Brain pericyte (primary cell): ENCODE measurements at regions not wholly inside any gene's neighbourhood (a gene's known extent, or its start where the extent isn't known, plus 50 kb on each side); places are given as distances from the start of the nearest gene placed in this dataset.
"Not testable (repeated sequence)": the region's sequence is repeated elsewhere in the genome, so short reads cannot be mapped to it uniquely, and the experiment has no call there.

ENCODE experiments used
- DNase-seq: peaks from one replicate; pipeline ENCODE4 v3.0.0-alpha.2; 2012; ENCODE audit warnings: low read depth, low spot score

DNA sequence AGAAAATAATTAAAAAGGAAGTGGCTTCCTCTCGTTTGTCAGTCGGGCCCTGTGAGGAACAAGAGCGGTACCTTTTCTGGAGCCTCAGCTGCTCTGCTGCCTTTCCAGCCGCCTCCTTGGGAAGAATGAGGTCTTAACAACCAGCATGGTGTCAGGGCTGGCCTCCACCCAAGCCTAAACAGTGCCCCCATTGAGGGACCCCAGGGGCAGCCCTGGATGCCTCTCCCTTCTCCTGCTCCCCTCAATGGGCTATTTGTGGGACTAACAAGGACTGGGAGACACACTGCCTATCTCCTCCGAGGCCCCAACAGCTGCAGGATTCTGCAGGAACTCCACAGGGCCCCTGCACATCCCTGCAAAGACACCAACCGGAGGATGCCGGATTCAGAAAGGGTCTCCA, 155.4 kb upstream of the MAP3K1 start:
- DNase-seq: no peak

GRCh38 chr5:56658972-56659371, 156.4 kb upstream of the MAP3K1 start:
- DNase-seq: no peak

- no peak for DNase-seq
Observed at GRCh38 chr5:56656846-56657726, 158.3 kb upstream of the MAP3K1 start.

GRCh38 chr5:56651893-56652292, 163.5 kb upstream of the MAP3K1 start:
- no peak for DNase-seq

GRCh38 chr5:56650386-56650785, 165.0 kb upstream of the MAP3K1 start:
- DNase-seq: no peak

- no peak for DNase-seq
Observed at GRCh38 chr5:56649569-56649968, 165.8 kb upstream of the MAP3K1 start.

DNA sequence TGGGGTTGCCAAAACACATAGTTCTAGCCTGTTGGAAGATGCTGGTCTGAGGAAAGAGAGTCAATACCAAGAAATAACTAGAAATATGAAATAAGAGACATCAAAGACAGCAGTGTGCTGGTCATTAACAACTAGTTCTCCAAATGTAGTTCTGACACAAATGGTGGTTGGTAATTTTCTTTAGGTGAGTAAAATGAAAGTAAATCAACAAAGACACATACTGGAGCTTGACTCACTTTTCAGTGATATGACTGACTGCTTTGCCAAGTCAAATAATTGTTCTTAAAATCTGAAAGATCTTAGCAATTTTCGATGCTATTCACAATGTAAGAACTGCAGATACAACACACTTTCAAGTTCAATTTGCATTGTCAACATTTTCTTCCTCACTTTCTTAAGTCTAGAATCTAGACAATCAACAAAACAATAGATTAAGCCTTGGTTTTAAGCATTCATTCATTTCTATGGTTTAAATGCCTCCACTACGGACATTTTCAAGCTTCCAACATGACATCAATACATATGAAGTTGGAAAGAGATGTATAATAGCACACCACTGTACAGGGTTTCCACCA, 166.8 kb upstream of the MAP3K1 start:
- DNase-seq: no peak

- no peak for DNase-seq
Observed at GRCh38 chr5:56647099-56647850, 168.1 kb upstream of the MAP3K1 start.

DNA sequence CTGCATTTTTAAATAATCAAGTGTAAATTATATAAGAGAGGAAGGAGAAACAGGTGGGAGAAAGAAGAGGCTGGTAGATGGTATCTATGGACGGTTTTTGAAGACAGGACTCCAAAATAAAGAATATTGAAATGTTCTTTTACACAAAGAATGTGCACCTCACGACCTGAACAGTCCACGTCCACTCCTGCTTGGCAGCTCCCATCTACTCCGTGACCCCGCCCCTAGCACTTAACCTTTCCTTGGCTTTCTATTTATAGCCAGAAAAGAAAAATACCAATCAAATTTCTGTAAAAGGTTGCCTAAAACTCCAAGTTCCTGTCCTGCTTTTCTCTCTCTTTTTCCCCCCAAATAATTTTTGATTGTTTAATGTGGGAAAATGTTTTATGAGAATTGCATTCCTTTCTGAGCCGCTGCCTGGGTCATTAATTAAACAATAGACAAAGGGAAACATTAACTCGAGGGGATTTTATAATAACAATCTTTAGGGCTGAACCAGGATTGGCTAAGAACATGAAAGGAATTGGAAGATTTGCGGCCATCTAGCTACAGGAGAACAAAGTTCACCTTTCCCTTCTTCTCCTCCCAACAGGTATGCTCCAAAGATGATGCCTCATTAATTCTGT, 173.6 kb upstream of the MAP3K1 start:
- no peak for DNase-seq

DNA sequence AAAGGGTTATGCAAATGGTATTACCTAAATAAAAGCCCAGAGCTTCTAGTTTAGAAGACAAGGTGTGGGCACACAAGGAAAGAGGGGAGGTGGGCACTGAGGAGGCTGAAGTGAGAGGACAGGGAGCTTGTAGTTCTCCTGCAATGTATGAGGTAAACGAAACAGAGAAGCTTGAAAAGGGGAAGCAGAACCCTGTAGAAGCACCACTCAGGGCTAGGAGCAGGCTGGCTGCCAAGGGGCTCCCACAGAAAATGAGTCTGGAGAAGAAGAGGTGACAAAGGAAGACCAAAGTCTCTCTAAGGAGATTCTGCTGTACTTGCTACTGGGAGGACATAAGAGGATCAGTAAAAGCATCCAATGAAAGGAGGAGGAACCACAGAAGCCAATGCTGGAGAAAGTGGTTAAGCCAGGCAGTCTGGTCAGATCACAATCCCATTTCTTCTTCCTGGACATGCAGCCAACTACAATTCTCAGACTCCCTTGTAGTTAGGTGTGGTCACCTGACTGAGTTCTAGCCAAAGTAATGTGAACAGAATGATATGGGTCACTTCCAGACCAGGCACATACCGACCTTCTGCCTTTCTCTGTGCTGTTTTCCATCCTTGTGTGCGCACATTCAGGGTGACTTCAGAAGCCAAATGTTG, 174.5 kb upstream of the MAP3K1 start:
- no peak for DNase-seq

GRCh38 chr5:56639476-56639875, 175.9 kb upstream of the MAP3K1 start:
- DNase-seq: no peak

DNA sequence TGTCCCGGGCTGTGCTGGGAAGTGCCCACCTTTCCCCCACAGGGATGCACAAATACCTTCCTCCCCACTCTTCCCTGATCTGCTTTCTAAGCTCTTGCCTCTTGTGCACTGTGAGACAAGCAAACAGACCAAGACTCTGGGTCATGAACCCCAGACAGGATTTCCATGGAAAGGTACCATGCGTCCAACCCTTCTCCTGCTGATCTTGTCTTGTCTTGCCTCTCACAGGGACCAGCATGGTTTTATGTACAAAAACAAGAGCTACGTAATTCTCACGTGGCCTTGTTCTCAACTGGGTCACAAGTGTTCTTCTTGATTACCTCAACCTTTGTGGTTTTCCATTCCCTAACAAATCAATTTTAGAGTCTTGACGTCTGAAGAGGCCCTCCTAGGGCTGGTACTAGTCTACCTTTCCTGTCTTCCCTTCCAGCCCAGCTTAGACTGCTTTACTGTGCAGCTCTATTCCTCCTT, 176.5 kb upstream of the MAP3K1 start:
- DNase-seq: no peak

DNA sequence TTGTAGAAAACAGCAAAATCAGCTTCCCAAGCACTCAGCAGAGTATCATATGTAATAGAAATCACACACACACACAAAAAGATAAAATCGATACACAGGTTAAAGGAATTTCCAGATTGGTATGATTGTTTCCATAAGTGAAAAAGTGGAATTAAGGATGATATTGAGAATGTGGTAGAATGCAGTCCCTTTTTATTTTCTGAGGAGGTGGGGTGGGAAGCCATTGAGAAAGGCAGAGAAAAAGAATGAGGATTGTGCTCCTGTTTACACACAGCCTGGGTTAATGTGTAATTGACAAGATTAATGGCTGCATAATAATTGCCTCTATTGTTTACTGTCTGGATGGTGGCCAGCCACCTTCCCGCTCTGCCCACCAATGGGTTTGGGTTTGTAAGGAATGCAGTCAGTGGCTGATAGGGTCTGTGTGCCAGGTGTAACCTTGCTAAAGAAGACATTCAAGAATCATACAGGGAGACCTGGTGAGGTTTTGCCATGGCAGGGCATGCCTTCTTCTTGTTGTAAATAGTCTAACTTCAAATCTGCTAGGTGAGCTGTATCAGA, 177.2 kb upstream of the MAP3K1 start:
- DNase-seq: no peak

- no peak for DNase-seq
Observed at GRCh38 chr5:56637321-56637920, 177.9 kb upstream of the MAP3K1 start.

DNA sequence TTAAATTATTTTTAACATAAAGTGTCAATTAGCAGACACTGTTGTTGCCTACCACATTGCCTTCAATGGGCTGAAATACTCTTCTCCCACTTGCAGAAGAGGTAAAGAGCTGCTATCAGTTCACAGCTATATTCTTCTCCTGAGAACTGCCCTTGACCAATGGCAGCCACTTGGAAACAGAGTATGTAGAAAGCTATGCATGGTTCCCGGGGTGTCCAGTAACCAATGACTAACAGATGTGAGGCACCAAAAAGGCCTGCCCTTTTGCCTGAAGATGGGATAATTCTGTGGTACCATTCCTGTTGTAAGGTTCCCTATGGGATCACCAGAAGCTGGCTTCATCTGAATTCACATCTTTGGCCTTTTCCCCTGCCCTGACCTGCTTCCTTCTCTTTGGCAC, 181.4 kb upstream of the MAP3K1 start:
- no peak for DNase-seq

- no peak for DNase-seq
Observed at GRCh38 chr5:56632939-56633338, 182.4 kb upstream of the MAP3K1 start.

DNA sequence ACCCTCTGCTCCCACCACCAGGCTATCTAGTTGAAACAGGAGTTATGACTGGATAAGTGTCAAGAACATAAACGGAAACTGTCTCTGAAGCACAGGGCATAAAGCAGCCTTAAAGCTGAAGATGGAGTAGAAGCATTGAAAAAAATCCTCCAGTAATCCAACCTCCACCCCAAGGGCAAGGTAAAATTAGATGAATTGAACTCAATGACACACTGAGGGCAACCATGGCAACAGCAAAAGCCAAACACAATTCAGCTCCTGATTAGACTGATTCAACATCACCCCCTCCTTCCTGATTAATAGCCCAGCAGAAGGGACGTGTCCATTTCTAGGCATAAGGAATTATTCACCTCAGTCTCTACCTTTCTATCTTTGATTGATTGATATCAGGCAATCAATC, 183.2 kb upstream of the MAP3K1 start:
- no peak for DNase-seq

- DNase-seq: no peak
Observed at GRCh38 chr5:56631719-56632118, 183.6 kb upstream of the MAP3K1 start.

DNA sequence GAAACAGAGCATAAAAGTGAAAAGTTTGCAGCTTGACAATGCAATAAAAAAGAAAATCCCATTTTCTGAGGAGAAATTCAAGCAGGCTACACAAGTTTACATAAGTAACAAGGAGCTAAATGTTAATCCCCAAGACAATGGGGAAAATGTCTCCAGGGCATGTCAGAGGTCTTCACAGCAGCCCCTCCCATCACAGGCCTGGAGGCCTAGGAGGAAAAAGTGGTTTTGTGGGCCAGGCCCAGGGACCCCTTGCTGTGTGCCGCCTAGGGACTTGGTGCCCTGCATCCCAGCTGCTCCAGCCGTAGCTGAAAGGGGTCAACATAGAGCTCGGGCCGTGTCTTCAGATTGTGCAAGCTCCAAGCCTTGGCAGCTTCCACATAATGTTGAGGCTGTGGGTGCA, 186.7 kb upstream of the MAP3K1 start:
- not testable (repeated sequence) for DNase-seq

- DNase-seq: peak; percentile 39
Observed at GRCh38 chr5:56625541-56625940, 189.8 kb upstream of the MAP3K1 start.

GRCh38 chr5:56624751-56625150, 190.6 kb upstream of the MAP3K1 start:
- DNase-seq: no peak
